Renal pelvis (tissue), 1 donor: ENCODE measurements at regions not wholly inside any gene's neighbourhood (a gene's known extent, or its start where the extent isn't known, plus 50 kb on each side); places are given as distances from the start of the nearest gene placed in this dataset.
"Not testable (repeated sequence)": the region's sequence is repeated elsewhere in the genome, so short reads cannot be mapped to it uniquely, and the experiment has no call there.

Source experiments
- DNase-seq: peaks from one replicate; pipeline ENCODE4 v3.0.0-alpha.2; 2013

DNA sequence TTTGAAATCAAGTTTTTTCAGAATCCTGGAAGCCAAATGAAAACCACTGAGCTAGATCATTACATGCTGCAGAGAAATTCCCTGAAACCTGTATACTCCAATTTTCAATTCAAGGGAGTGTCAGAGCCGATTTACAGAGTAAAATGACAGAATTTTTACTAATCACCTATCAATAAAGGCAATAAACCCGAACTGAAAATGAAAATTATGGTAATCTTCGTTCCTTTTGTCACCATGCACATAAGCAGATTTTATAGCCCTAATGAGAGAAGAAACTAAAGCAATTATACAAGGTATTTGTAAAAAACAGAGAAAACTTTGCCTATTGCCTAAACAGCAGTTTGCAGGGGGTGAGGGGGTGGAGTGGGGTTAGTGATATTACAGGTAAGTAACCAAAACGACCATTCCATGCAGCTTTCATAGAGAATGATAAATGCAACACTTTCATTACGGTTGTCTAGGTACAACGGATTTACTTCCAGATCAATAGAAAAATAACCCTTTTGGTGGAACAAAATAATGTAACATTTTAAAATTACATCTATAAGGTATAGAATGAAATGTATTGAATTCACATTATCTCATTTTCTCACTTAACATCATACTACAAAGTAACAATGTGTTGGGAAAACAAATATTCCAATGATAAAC is 115.2 kb upstream of the BEND6 start:
- no peak for DNase-seq

GRCh38 chr6:56838965-56839364 is 115.9 kb upstream of the BEND6 start:
- no peak for DNase-seq

DNA sequence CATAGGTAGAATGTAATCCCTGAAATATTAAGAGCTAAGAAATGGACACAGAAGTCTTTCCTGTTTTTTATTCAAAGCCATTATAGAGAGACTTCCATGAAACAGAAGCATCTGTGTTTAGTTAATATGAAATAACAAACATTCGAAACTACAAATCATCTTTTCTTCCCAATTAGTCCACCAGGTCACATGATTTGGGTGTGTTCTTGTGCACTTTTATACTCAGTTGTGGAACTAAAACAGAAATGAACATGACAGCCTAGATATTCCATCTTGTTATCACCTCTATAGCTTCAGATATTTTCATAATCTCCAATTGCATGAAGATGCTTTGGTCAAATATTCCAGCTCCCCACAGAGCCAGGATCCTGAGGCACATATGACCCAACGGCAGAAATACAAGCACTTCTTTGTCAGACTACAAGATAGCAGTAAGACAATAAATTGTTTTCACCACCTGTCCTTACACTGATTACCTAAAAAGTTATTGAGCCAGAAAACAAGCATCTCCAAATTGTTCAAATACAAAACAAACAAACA is 116.8 kb upstream of the BEND6 start:
- no peak for DNase-seq

GRCh38 chr6:56837322-56837894 is 117.5 kb upstream of the BEND6 start:
- no peak for DNase-seq

- no peak for DNase-seq
Observed at GRCh38 chr6:56835612-56836011, 119.3 kb upstream of the BEND6 start.

GRCh38 chr6:56833873-56834272 is 121.0 kb upstream of the BEND6 start:
- DNase-seq = no peak

- DNase-seq = no peak
Observed at GRCh38 chr6:56833127-56833791, 121.6 kb upstream of the BEND6 start.

DNA sequence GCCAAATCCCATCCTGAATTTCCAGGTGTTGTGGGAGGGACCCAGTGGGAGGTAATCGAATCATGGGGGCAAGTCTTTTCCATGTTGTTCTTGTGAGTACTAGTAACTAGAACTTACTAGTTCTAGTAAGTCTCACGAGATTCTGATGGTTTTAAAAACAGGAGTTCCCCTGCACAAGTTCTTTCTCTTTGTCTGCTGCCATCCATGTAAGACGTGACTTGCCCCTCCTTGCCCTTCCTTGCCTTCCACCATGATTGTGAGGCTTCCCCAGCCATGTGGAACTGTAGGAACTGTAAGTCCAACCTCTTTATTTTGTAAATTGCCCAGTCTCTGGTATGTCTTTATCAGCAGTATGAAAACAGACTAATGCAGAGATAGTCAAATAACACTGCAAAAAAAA is 122.7 kb upstream of the BEND6 start:
- no peak for DNase-seq

- no peak for DNase-seq
Observed at GRCh38 chr6:56831334-56831733, 123.6 kb upstream of the BEND6 start.

- DNase-seq = no peak
Observed at GRCh38 chr6:56827908-56828649, 126.8 kb upstream of the BEND6 start.

DNA sequence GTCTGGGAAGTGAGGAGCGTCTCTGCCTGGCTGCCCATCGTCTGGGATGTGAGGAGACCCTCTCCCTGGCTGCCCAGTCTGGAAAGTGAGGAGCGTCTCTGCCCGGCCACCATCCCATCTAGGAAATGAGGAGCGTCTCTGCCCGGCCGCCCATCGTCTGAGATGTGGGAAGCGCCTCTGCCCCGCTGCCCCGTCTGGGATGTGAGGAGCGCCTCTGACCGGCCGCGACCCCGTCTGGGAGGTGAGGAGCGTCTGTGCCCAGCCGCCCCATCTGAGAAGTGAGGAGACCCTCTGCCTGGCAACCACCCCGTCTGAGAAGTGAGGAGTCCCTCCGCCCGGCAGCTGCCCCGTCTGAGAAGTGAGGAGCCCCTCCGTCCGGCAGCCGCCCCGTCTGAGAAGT is 130.5 kb upstream of the BEND6 start:
- not testable (repeated sequence) for DNase-seq

DNA sequence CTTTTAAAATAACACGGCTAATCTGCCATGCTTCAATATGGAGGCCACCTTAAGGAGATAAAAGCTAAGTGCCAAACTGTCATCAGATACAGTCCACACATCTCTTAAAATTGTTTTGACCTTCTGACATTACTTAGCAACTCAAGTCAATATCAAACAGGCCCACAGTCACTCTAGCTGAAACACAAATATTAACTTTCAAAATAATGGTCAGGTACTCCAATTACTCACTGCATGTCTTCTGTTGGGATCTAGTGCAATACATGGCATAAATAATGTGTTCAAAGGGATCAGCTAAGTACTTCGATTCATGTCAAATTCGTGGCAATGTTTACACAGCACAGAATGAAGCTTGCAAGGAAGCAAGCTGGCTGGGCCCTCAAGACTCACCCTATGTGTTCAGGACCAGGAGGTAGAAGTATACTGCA is 133.9 kb upstream of the BEND6 start:
- DNase-seq = no peak

DNA sequence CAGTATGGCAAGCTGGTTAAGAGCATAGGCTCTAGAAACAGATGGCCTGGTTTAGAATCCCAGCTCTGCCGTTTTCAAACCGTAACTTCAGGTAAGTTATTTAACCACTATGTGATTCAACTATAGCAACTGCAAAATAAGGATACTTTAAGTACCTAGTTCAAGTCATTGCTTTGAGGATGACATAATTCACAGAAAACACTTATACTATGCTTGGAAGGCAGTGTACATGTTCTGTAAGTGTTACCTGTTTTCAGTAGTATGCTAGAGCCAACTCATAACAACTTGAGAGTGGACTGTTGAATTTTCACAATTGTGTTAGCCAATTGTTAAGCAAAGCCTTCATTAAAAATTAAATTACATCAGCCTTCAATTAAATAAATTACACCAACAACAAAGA is 134.8 kb upstream of the BEND6 start:
- no peak for DNase-seq

GRCh38 chr6:56819604-56820003 is 135.3 kb upstream of the BEND6 start:
- DNase-seq = no peak

DNA sequence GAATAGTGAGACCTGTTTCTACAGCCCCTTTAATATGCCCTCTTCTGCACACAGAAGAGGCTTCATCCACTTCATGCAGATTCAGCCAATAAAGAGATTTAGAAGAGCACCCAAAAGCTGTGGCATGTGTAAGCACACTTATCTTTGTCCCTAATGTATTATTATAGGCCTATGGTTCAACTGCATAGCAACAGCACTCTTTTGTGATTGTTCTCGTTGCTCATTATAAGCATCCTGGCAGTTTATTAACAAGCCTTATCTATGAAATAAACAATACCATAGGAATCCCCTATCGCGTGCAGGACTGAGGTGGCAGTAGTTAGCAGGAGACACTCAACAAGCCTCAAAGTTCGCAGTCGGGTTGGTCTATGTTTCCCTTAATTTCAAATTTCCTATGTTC is 138.5 kb upstream of the BEND6 start:
- no peak for DNase-seq

- no peak for DNase-seq
Observed at GRCh38 chr6:56815436-56815835, 139.5 kb upstream of the BEND6 start.

DNA sequence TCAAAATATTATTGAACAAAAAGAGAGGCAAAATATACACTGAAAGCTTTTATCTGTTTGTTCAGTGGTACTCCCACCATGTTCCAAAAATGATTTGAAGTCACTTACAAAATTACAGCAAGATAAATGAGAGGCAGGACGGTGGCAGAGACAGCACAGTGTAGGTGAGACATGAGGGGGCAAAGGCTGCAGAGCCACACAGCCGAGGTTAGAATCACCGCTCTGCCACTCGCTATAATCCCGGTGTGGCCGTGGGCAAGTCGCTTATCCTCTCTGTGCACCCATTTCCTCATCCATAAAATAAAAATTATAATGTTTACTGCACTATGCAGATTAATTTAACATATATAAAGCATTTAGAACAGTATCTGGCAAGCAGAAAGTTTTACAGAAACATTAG is 140.1 kb upstream of the BEND6 start:
- no peak for DNase-seq

GRCh38 chr6:56814308-56814707 is 140.6 kb upstream of the BEND6 start:
- DNase-seq = no peak

- not testable (repeated sequence) for DNase-seq
Observed at GRCh38 chr6:56812851-56813250, 142.1 kb upstream of the BEND6 start.

GRCh38 chr6:56808871-56809359 is 146.0 kb upstream of the BEND6 start:
- DNase-seq = no peak

DNA sequence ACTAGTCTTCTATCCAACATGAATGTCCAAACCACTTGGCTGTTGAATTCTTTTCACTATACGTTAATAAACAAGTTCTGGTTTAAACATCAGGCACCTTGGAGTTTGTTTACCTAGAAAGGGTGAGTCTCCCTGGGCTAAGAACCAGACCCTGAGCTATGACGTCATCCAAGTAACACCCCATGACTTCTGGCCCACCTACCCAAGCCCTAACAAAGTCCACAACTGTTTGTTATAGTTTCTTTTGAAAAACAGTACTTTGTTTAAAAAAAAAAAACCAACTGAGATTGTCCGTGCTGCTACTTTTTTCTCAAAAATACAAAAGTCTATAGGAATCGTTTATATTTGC is 146.9 kb upstream of the BEND6 start:
- no peak for DNase-seq

DNA sequence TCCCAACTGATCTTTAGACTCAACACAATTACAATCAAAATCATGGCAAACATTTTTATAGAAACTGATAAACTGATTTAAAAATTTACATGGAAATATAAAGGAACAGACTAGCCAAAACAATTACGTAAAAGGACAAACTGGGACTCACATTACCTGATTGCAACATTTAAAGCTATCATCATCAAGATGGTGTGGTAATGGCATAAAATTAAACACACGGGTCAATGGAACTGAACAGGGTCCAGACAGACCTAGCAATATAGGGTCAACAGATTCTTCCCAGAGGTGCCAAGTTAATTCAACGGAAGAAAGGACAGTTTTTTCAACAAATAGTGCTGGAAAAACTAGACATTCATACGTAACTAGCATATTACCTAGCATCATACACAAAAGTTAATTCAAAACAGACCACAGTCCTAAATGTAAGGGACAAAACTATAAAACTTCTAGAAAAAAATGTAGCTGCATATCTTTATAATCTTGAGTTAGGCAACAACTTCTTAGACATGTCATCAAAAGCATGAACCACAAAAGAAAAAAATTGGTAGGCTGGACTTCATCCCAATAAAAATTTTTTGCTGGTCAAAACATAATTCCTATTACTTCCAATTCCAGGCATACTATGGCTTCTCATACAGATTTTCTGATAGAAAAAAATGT is 147.4 kb upstream of the BEND6 start:
- no peak for DNase-seq
